A549 (cell line): ENCODE measurements at regions not wholly inside any gene's neighbourhood (a gene's known extent, or its start where the extent isn't known, plus 50 kb on each side); places are given as distances from the start of the nearest gene placed in this dataset.
"Not testable (repeated sequence)": the region's sequence is repeated elsewhere in the genome, so short reads cannot be mapped to it uniquely, and the experiment has no call there.

Experiments
- ATAC-seq, 2 experiments: fragments of 200-7000 bp in 1 of 2; fragments of >200 bp in 1 of 2; cut with Nextera tagmentation in 1 of 2; cut with Tn5 transposase in 1 of 2; 3 replicates each; pipeline versions ENCODE4 v1.8.0 to v1.9.1; 2018 to 2020; ENCODE audit warnings: mild to moderate bottlenecking in 1 of 2, moderate library complexity in 1 of 2
- CTCF ChIA-PET: fragments of 300-600 bp; sonication (Branson Sonifier 250); formaldehyde crosslinking; extraction: SDS; loops from one replicate; lab custom pipeline; 2021; ENCODE audit warnings: antibody characterized with exemption, inconsistent platforms; lab: Yijun Ruan, JAX
- POLR2A ChIA-PET: fragments of 350-600 bp; formaldehyde crosslinking; extraction: SDS; loops from one replicate; lab custom pipeline; 2021; ENCODE audit warnings: antibody characterized with exemption, inconsistent platforms; lab: Yijun Ruan, JAX
- DNase-seq, 2 experiments: peaks; one replicate each; pipeline versions ENCODE4 v3.0.0 to v3.0.0-alpha.2; 2011 to 2016; ENCODE audit warnings: low read depth in 1 of 2, low spot score in 1 of 2
- FAIRE-seq: peaks from 2 replicates; lab custom pipeline; 2011; peaks lifted over from hg19 to GRCh38; lab: Jason Lieb, UNC
- H3K27ac ChIP-seq, 2 experiments: fragments of >200 bp; sonication (Bioruptor Twin); formaldehyde crosslinking; 3 replicates each; pipeline ENCODE4 v1.5.1; 2016 to 2017
- H3K4me1 ChIP-seq: fragments of >200 bp; sonication (Bioruptor Twin); formaldehyde crosslinking; 3 replicates; pipeline ENCODE4 v1.6.1; 2016
- H3K4me2 ChIP-seq: fragments of >200 bp; sonication (Bioruptor Twin); formaldehyde crosslinking; 3 replicates; pipeline ENCODE4 v1.6.1; 2016
- H3K4me3 ChIP-seq: fragments of >200 bp; sonication (Bioruptor Twin); formaldehyde crosslinking; 3 replicates; pipeline ENCODE4 v1.5.1; 2016
- H3K9me3 ChIP-seq: fragments of >200 bp; sonication (Bioruptor Twin); formaldehyde crosslinking; 3 replicates; pipeline ENCODE4 v1.6.1; 2016
- BHLHE40 ChIP-seq: IDR thresholded peaks from 2 replicates; pipeline ENCODE4 v1.6.1; 2012; ENCODE audit warnings: low read depth, low read length, inconsistent platforms
- CBX8 ChIP-seq: fragments of 200-600 bp; sonication (generic); IDR thresholded peaks from 2 replicates; pipeline ENCODE4 v1.6.1; 2016
- CEBPB ChIP-seq, 2 experiments: fragments of >200 bp in 1 of 2; sonication (Bioruptor Twin) in 1 of 2; formaldehyde crosslinking in 1 of 2; IDR thresholded peaks; 2 replicates each; pipeline ENCODE4 v1.6.1; 2012 to 2016
- EP300 ChIP-seq, 2 experiments: fragments of >200 bp; sonication (Bioruptor Twin); formaldehyde crosslinking; IDR thresholded peaks; 2 replicates in 1 of 2; 3 replicates in 1 of 2; pipeline ENCODE4 v1.6.1; 2016 to 2017
- FOSL2 ChIP-seq, 2 experiments: fragments of 450-650 bp in 1 of 2; fragments of >200 bp in 1 of 2; sonication (Bioruptor Twin) in 1 of 2; formaldehyde crosslinking; IDR thresholded peaks; 2 replicates each; pipeline versions ENCODE4 v1.5.0 to v1.6.1; 2016 to 2020; ENCODE audit warnings: mild to moderate bottlenecking in 1 of 2, moderate library complexity in 1 of 2
- FOXS1 ChIP-seq: fragments of 250-450 bp; sonication (Bioruptor Pico); IDR thresholded peaks from 2 replicates; pipeline ENCODE4 v1.5.0; 2020; ENCODE audit warnings: mild to moderate bottlenecking, moderate library complexity
- HOXA7 ChIP-seq: fragments of 250-450 bp; sonication (Bioruptor Pico); IDR thresholded peaks from 2 replicates; pipeline ENCODE4 v1.5.0; 2020; ENCODE audit warnings: mild to moderate bottlenecking, moderate library complexity
- MYC ChIP-seq: IDR thresholded peaks from 2 replicates; pipeline ENCODE4 v1.6.1; 2012; ENCODE audit warnings: mild to moderate bottlenecking, inconsistent platforms, low read length, improper control_type of control experiment, borderline replicate concordance
- RAD21 ChIP-seq, 2 experiments: fragments of >200 bp in 1 of 2; sonication (Bioruptor Twin) in 1 of 2; formaldehyde crosslinking in 1 of 2; IDR thresholded peaks in 1 of 2; conservative IDR thresholded peaks in 1 of 2; 2 replicates in 1 of 2; 3 replicates in 1 of 2; pipeline ENCODE4 v1.6.1; 2012 to 2018; ENCODE audit warnings: inconsistent platforms in 1 of 2
- TFCP2L1 ChIP-seq: fragments of 250-450 bp; sonication (Bioruptor Pico); IDR thresholded peaks from 2 replicates; pipeline ENCODE4 v1.5.0; 2021; ENCODE audit warnings: mild to moderate bottlenecking
- ZC3H11A ChIP-seq: fragments of 450-650 bp; IDR thresholded peaks from 2 replicates; pipeline ENCODE4 v1.6.1; 2014; ENCODE audit warnings: antibody characterized with exemption, mild to moderate bottlenecking
- WGBS: methylation state at CpG from one replicate; pipeline ENCODE4 v1.1.6; 2017; ENCODE audit errors: missing lambda C conversion rate; 5-methylcytosine and 5-hydroxymethylcytosine counted together
- TF ChIP-seq, protein P1 (sequence below): fragments of 250-450 bp; sonication (Bioruptor Pico); IDR thresholded peaks from 2 replicates; pipeline ENCODE4 v1.5.0; 2021; ENCODE audit warnings: mild to moderate bottlenecking, moderate library complexity, borderline replicate concordance
- TF ChIP-seq, protein P2 (sequence below): fragments of 250-450 bp; sonication (Bioruptor Pico); IDR thresholded peaks from 2 replicates; pipeline ENCODE4 v1.5.0; 2020; ENCODE audit warnings: low read depth, mild to moderate bottlenecking, moderate library complexity
- TF ChIP-seq, protein P3 (sequence below): fragments of 450-650 bp; IDR thresholded peaks from 2 replicates; pipeline ENCODE4 v1.6.1; 2014; ENCODE audit warnings: antibody characterized with exemption
- TF ChIP-seq, protein P4 (sequence below): fragments of 150-350 bp; IDR thresholded peaks from 2 replicates; pipeline ENCODE4 v1.6.1; 2014; ENCODE audit warnings: low read depth, mild to moderate bottlenecking, low read length

DNA sequence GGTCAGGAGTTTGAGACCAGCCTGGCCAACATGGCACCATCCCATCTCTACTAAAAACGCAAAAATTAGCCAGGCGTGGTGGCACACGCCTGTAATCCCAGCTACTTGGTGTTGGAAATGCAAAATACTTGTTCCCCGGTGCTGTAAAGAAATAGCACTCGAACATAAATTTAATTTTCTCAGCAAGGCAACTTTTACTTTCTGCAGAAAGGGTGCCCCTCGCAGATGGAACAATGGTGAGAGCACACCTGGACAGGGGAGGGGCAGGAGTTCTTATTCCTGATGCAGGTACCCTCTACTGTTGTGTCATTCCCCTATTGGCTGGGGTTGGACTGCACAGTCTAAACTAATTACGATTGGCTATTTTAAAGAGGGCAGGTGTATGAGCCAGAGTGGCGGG is 139.7 kb downstream of the FHIP1A start:
- ChIA-PET POLR2A (no interaction called here), CTCF (no interaction called here)
- H3K4me3 ChIP-seq = no peak overlapping the region
- no peak overlapping the region for H3K27ac ChIP-seq
- H3K9me3 ChIP-seq = peaks cover 9% of the 10 kb centered on the region; the same call in 1 of the 3 replicates
- no peaks in the 10 kb centered on the region for H3K4me1 ChIP-seq
- DNase-seq (no peak), FAIRE-seq (no peak), ATAC-seq (no peak)
- 31% methylated on average over 8 of the region's 8 CpGs for WGBS
- H3K4me2 ChIP-seq = no peak overlapping the region
- TF ChIP-seq CEBPB (IDR thresholded peaks at IDR 0.05) = no peak
- TF ChIP-seq CBX8 = no peak
- TF ChIP-seq, protein P1, sequence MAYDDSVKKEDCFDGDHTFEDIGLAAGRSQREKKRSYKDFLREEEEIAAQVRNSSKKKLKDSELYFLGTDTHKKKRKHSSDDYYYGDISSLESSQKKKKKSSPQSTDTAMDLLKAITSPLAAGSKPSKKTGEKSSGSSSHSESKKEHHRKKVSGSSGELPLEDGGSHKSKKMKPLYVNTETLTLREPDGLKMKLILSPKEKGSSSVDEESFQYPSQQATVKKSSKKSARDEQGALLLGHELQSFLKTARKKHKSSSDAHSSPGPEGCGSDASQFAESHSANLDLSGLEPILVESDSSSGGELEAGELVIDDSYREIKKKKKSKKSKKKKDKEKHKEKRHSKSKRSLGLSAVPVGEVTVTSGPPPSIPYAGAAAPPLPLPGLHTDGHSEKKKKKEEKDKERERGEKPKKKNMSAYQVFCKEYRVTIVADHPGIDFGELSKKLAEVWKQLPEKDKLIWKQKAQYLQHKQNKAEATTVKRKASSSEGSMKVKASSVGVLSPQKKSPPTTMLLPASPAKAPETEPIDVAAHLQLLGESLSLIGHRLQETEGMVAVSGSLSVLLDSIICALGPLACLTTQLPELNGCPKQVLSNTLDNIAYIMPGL (CRISPR knock-in tag) = no peak
- TF ChIP-seq BHLHE40 = no peak
- no peak for TF ChIP-seq ZC3H11A
- TF ChIP-seq, protein P2, sequence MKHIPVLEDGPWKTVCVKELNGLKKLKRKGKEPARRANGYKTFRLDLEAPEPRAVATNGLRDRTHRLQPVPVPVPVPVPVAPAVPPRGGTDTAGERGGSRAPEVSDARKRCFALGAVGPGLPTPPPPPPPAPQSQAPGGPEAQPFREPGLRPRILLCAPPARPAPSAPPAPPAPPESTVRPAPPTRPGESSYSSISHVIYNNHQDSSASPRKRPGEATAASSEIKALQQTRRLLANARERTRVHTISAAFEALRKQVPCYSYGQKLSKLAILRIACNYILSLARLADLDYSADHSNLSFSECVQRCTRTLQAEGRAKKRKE = no peak
- TF ChIP-seq, protein P3, sequence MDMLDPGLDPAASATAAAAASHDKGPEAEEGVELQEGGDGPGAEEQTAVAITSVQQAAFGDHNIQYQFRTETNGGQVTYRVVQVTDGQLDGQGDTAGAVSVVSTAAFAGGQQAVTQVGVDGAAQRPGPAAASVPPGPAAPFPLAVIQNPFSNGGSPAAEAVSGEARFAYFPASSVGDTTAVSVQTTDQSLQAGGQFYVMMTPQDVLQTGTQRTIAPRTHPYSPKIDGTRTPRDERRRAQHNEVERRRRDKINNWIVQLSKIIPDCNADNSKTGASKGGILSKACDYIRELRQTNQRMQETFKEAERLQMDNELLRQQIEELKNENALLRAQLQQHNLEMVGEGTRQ = no peak
- no peak for TF ChIP-seq MYC
- no peak for TF ChIP-seq RAD21 (conservative IDR thresholded peaks at IDR 0.05 in 1 of 2, IDR thresholded peaks at IDR 0.05 in 1 of 2)
- TF ChIP-seq, protein P4, sequence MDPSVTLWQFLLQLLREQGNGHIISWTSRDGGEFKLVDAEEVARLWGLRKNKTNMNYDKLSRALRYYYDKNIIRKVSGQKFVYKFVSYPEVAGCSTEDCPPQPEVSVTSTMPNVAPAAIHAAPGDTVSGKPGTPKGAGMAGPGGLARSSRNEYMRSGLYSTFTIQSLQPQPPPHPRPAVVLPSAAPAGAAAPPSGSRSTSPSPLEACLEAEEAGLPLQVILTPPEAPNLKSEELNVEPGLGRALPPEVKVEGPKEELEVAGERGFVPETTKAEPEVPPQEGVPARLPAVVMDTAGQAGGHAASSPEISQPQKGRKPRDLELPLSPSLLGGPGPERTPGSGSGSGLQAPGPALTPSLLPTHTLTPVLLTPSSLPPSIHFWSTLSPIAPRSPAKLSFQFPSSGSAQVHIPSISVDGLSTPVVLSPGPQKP = no peak
- TF ChIP-seq HOXA7 (CRISPR knock-in tag) = no peak
- TF ChIP-seq FOSL2 (IDR thresholded peaks at IDR 0.05) = no peak
- TF ChIP-seq FOSL2 (CRISPR knock-in tag; IDR thresholded peaks at IDR 0.05) = no peak

DNA sequence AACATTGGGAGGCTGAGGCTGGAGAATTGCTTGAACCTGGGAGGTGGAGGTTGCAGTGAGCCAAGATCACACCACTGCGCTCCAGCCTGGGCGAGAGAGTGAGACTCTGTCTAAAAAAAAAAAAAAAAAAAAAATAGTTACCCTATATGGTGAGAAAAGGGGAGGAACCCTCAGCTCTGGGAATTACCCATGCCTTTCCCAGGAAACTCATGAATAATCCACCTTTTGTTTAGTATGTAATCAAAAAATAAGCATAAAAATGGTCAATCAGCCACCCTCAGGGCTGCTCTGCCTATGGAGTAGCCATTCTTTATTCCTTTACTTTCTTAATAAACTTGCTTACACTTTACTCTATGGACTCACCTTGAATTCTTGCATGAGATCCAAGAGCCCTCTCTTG is 140.4 kb downstream of the FHIP1A start:
- not testable (repeated sequence) for FAIRE-seq

DNA sequence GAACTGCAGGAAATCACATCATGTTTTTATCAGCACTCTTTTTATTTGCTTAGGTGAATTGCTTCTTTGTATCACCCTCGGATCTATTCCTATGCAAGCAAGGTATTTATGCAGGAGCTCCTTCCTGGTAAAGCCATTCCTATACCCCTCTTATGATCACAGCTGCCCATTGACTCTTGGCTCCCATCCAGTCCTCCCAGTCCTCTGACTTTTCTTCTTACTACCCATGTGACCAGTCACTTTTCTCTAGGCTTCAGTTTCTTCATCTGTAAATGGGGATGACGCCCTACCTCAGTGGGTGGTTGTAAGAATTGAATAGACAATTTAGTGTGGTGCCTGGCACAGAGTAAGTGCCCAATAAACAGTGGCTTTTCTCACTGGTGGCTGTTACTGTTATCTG is 144.9 kb downstream of the FHIP1A start:
- CTCF ChIA-PET = no interaction called here
- POLR2A ChIA-PET = no interaction called here
- FAIRE-seq (no peak), ATAC-seq (no peak), DNase-seq (no peak)
- WGBS = 4% methylated on average over 2 of the region's 2 CpGs
- no peak overlapping the region for H3K27ac ChIP-seq
- 0 out of 3 replicates have a peak, but pooled peaks cover 2% of the 10 kb centered on the region for H3K9me3 ChIP-seq
- H3K4me1 ChIP-seq = no peaks in the 10 kb centered on the region
- TF ChIP-seq EP300 (IDR thresholded peaks at IDR 0.05) (no peak), FOXS1 (no peak), TFCP2L1 (CRISPR knock-in tag) (no peak)
- TF ChIP-seq, all 56 proteins: peak for 0
- Histone ChIP-seq H3K4me3 (no peak overlapping the region), H3K4me2 (no peak overlapping the region)

More for the DNA sequence above, 140.4 kb downstream of the FHIP1A start:
- CTCF ChIA-PET, DNase-seq, H3K4me2 ChIP-seq, H3K9me3 ChIP-seq, ATAC-seq, H3K4me1 ChIP-seq, H3K27ac ChIP-seq, H3K4me3 ChIP-seq, POLR2A ChIA-PET: not testable (repeated sequence)
- 90% methylated on average over 2 of the region's 2 CpGs for WGBS
